ENCODE measurements at regions not wholly inside any gene's neighbourhood (a gene's known extent, or its start where the extent isn't known, plus 50 kb on each side); places are given as distances from the start of the nearest gene placed in this dataset.

DNA sequence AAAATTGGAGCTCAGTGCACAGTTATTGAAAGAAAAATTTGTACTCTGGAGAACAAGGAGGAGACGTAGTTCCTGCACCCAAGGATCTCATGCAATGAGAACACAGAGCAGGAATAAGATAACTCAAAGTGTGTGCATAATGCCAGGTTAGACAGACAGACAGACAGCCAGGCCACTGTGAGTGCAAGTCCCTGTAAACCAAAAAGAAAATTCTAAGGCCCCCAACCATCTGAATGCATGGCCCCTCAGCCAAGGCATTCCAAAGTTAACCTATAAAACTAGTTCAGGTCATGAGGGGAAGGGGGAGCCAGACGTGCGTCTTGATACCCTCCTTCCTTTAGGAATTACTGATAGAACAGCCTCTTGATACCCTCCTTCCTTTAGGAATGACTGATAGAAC, 94.5 kb upstream of the ENPP6 start:
- TF ChIP-seq CTCF (IDR thresholded peaks at IDR 0.05) (no peak), POLR2AphosphoS5 (IDR thresholded peaks at IDR 0.05) (no peak)
